GM10266 (cell line): ENCODE measurements at regions not wholly inside any gene's neighbourhood (a gene's known extent, or its start where the extent isn't known, plus 50 kb on each side); places are given as distances from the start of the nearest gene placed in this dataset.

Experiments
- DNase-seq: peaks from one replicate; pipeline ENCODE4 v3.0.0; 2012; ENCODE audit errors: extremely low spot score
- CTCF ChIP-seq: IDR thresholded peaks from 2 replicates; pipeline ENCODE4 v1.5.1; 2012; ENCODE audit warnings: mild to moderate bottlenecking, low read depth; ENCODE audit not compliant: control insufficient read depth, insufficient read depth; ENCODE audit errors: missing control alignments

- TF ChIP-seq CTCF: no peak
- no peak for DNase-seq
Measured at GRCh38 chr3:106423321-106424225, 554.8 kb upstream of the CBLB start.

GRCh38 chr3:106425026-106425425 lies 556.2 kb upstream of the CBLB start:
- no peak for TF ChIP-seq CTCF
- DNase-seq: no peak

- no peak for DNase-seq
Measured at GRCh38 chr3:106425916-106426315, 557.1 kb upstream of the CBLB start.

GRCh38 chr3:106428565-106428994 lies 559.8 kb upstream of the CBLB start:
- TF ChIP-seq CTCF: no peak

More at GRCh38 chr3:106425916-106426315, 557.1 kb upstream of the CBLB start:
- no peak for TF ChIP-seq CTCF

GRCh38 chr3:106431721-106432120 lies 562.9 kb upstream of the CBLB start:
- TF ChIP-seq CTCF: no peak

More at GRCh38 chr3:106428565-106428994, 559.8 kb upstream of the CBLB start:
- no peak for DNase-seq

GRCh38 chr3:106435899-106436453 lies 567.2 kb upstream of the CBLB start:
- DNase-seq: no peak
- TF ChIP-seq CTCF: no peak

More at GRCh38 chr3:106431721-106432120, 562.9 kb upstream of the CBLB start:
- DNase-seq: no peak

GRCh38 chr3:106438887-106439286 lies 570.1 kb upstream of the CBLB start:
- no peak for TF ChIP-seq CTCF
- DNase-seq: no peak
